Lower leg skin (tissue), 4 donors: ENCODE measurements at regions not wholly inside any gene's neighbourhood (a gene's known extent, or its start where the extent isn't known, plus 50 kb on each side); places are given as distances from the start of the nearest gene placed in this dataset.

ENCODE experiments used
- DNase-seq, 2 donors: peaks; one replicate each; pipeline ENCODE4 v3.0.0-alpha.2; 2019; ENCODE audit warnings: low spot score in 2 of 2
- H3K4me3 ChIP-seq: fragments of 200-600 bp; sonication (generic); 2 replicates; pipeline ENCODE4 v1.5.1; 2017; ENCODE audit warnings: mild to moderate bottlenecking, low read depth; ENCODE audit not compliant: poor library complexity, severe bottlenecking
- POLR2A ChIP-seq, 2 donors: fragments of 450-650 bp; IDR thresholded peaks; one replicate each; pipeline ENCODE4 v1.6.1; 2016 to 2017; ENCODE audit warnings: antibody characterized with exemption in 2 of 2, mild to moderate bottlenecking in 1 of 2, moderate library complexity in 1 of 2
- WGBS, 2 donors: methylation state at CpG; one replicate each; pipeline ENCODE4 v1.1.5; 2018; 5-methylcytosine and 5-hydroxymethylcytosine counted together
- intact Hi-C: fragments of 100-400 bp; cut with DNase I; formaldehyde crosslinking; loops from one replicate; pipeline ENCODE4 v1.15.0; 2023; ENCODE audit warnings: low total_unique reads
- TF ChIP-seq, protein P1 (sequence below), 3 donors: fragments of 450-650 bp; IDR thresholded peaks; one replicate each; pipeline ENCODE4 v1.5.1; 2016; ENCODE audit warnings: antibody characterized with exemption in 3 of 3, mild to moderate bottlenecking in 3 of 3, moderate library complexity in 2 of 3

DNA sequence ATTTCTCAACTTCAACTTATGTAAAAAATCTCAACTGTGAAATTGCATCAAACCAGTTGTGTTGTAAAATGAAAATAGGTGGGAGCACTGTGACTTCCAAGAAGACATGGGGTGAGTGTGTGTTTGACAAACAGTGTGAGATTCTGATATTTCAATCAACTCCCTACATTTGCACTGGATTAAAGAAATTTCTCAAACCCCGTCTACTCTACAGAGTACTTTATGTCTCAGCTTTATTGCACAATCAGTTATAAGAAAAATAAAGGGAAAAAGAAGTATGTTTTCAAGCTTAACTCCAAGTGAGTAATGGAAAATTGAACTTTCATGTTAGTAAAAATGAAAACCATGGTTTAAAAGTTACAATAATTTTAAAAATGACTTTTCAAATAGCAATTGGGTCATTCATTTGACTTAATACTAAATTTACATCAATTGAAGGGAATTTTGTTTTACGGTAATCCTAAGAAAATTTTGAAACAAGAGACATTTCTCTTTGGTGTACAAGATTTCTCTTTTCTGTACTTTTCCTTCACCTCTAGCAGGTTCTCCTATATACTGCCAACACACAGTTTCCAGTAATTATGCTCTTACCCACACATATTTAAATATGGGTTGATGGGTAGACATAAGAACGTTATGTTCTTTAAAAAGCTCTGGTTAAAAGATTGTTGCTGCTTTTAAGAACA lies 80.3 kb downstream of the CDO1 start:
- no peak overlapping the region for H3K4me3 ChIP-seq
- intact Hi-C loops, result no loop called here
- 60% methylated on average over 3 of the region's 3 CpGs for WGBS, 2 donors
- TF ChIP-seq, protein P1, sequence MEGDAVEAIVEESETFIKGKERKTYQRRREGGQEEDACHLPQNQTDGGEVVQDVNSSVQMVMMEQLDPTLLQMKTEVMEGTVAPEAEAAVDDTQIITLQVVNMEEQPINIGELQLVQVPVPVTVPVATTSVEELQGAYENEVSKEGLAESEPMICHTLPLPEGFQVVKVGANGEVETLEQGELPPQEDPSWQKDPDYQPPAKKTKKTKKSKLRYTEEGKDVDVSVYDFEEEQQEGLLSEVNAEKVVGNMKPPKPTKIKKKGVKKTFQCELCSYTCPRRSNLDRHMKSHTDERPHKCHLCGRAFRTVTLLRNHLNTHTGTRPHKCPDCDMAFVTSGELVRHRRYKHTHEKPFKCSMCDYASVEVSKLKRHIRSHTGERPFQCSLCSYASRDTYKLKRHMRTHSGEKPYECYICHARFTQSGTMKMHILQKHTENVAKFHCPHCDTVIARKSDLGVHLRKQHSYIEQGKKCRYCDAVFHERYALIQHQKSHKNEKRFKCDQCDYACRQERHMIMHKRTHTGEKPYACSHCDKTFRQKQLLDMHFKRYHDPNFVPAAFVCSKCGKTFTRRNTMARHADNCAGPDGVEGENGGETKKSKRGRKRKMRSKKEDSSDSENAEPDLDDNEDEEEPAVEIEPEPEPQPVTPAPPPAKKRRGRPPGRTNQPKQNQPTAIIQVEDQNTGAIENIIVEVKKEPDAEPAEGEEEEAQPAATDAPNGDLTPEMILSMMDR (IDR thresholded peaks at IDR 0.05), result no peak
- no peak for TF ChIP-seq POLR2A (IDR thresholded peaks at IDR 0.05)
- no peak for DNase-seq

DNA sequence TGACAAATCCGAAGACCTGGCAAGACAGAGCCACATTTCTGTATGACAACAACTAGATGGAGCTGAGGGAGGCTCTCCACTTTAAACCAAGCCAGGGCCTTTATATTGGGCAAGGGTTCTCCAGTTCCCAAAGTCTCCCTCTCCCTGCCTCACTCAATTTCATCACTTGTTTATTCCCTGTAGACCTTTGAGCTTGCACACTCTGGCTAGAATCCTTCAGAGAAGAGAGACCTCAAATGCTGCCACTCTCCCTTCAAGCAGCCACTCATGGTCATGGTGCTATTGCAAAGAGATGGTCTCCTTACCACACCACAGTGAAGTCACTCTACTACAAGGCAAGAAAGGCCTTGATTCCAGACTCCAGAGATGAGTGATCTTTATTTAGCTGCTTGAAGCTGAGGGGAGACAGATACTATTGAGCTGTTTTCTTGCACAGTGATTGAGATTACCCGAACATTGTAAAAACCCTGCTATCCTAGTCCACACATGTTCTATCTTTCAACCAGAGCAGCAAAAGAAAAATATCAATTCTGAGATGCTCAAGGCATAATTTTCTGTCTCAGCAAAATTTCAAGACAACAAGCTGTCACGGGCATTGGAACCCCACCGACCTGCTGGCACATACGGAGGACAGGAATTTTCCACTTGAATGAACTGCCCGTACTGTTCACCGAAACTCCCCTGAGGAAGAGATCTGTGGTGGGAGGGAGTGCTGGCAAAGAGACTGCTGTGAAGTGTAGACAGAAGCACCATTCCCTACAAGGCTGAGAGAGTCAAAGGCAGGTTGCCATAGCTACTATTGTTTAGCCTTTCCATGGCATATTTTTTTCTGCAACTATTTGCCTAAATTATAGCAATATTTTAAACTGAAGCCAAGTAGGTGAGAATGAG lies 81.1 kb downstream of the CDO1 start:
- intact Hi-C loops, result no loop called here
- no peak for DNase-seq
- WGBS, 2 donors, result 40 to 46% methylated on average over 7 of the region's 7 CpGs

DNA sequence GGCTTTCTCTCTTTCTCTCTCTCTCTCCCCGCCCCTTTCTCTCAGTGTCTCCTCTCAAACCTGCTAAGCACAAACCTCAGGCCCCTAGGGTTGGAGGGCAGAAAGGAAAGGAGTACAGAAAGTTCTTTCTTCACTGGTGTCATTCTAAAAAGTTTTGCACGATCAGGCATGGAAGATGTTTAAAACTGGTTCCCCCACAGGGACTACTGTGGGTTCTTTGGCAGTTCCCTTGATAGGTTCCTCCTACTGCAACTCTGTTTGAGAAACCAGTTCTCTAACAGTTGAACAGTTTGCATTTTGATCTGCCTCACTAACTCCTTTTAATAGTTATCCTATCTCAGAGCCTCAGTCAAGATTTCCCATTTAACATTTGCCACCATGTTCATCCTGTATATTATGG lies 82.9 kb downstream of the CDO1 start:
- 45 to 62% methylated on average over 2 of the region's 2 CpGs for WGBS, 2 donors
- intact Hi-C loops, result no loop called here

More for the DNA sequence above, 81.1 kb downstream of the CDO1 start:
- H3K4me3 ChIP-seq, result no peak overlapping the region
- no peak for TF ChIP-seq POLR2A (IDR thresholded peaks at IDR 0.05)
- TF ChIP-seq, protein P1 (IDR thresholded peaks at IDR 0.05), result no peak

DNA sequence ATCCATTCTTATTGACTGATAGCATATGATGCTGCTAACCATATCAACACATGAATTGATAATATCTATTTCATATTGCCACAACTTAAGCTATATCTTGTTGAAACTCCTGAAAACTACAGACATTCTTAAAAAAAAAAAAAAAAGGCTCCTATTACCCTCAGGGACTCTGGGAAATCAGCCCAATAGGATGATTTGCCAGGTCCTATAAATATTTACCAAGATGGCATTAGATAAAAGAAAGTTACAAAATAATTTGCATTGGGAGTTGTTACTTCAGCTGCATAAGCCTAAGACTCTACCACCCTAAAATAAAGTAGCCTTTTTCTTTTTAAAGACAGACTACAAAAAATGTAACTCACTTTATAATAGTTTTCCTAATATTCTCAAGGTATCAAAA lies 84.4 kb downstream of the CDO1 start:
- H3K4me3 ChIP-seq, result no peak overlapping the region
- TF ChIP-seq, protein P1 (IDR thresholded peaks at IDR 0.05), result no peak
- no peak for TF ChIP-seq POLR2A (IDR thresholded peaks at IDR 0.05)
- DNase-seq, result no peak
- intact Hi-C loops, result no loop called here

More for the DNA sequence above, 82.9 kb downstream of the CDO1 start:
- TF ChIP-seq, protein P1 (IDR thresholded peaks at IDR 0.05), result no peak
- no peak for TF ChIP-seq POLR2A (IDR thresholded peaks at IDR 0.05)
- no peak for DNase-seq
- H3K4me3 ChIP-seq, result no peak overlapping the region

DNA sequence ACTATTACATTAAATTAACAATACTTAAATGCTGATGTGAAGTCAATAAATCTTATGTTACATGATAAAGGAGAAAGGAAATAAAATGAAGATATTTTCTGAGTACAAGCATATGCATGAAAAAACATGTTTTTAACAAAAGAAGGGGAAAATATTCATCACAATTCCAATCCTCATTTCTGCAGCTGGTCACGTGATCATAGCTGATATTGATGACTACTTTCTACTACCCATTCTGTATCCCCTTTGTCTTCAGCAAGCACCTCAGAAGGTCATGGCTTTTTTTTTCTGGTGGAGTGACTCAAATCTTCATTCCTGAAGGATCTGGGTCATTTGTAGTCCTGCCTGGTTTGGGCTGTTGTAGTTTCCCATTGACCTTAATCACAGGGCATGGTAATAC lies 90.9 kb downstream of the CDO1 start:
- intact Hi-C loops, result no loop called here
- DNase-seq, result no peak
- TF ChIP-seq, protein P1 (IDR thresholded peaks at IDR 0.05), result no peak
- TF ChIP-seq POLR2A (IDR thresholded peaks at IDR 0.05), result no peak
- 63 to 83% methylated on average over 1 of the region's 1 CpG for WGBS, 2 donors
- H3K4me3 ChIP-seq, result no peak overlapping the region
